ENCODE measurements at regions not wholly inside any gene's neighbourhood (a gene's known extent, or its start where the extent isn't known, plus 50 kb on each side); places are given as distances from the start of the nearest gene placed in this dataset.

DNA sequence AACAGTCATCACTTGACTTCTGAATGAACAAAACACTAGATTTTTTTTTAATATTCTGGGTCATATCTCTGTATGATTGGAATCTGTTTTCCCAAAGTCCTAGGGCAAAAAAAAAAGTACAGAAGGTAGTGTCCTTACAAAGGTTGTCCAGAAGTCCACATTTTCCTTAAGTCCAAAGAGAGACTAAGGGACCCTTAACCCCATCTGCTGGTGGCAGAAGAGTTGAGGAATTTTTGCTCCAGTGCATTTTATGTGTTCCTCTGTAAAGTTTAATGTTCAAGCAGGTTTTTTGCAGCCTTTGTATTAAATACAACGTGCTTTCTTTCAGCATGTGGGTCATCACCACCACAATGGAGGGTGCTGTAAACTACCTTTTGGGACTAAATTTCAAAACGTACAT is 215.9 kb downstream of the SP3 start:
- Histone ChIP-seq H3K79me2 (replicated peaks; ENCODE audit: insufficient read depth, low read length) (no peaks in the 10 kb centered on the region), H3F3A (ENCODE audit: insufficient read depth, low read length, poor library complexity, severe bottlenecking) (no peaks in the 10 kb centered on the region), H4K20me1 (ENCODE audit: insufficient read depth) (no peaks in the 10 kb centered on the region), H3K4me3 (ENCODE audit: low read length) (no peak overlapping the region), H3K27ac (ENCODE audit: low read length) (no peak overlapping the region), H3K4me2 (ENCODE audit: low read length) (no peak overlapping the region), H3K9me3 (ENCODE audit: low read length) (no peaks in the 10 kb centered on the region), H2AFZ (ENCODE audit: low read depth, low read length) (no peak overlapping the region), H3K27me3 (ENCODE audit: insufficient read depth, low read depth, low read length) (no peaks in the 10 kb centered on the region), H3K9ac (ENCODE audit: low read length) (no peak overlapping the region), H3K9me2 (ENCODE audit: insufficient read depth, low read length) (no peaks in the 10 kb centered on the region), H3K36me3 (ENCODE audit: insufficient read depth, low read length) (no peaks in the 10 kb centered on the region)
- TF ChIP-seq REST (IDR thresholded peaks at IDR 0.05; ENCODE audit: borderline replicate concordance): no peak
- TF ChIP-seq POLR2AphosphoS5 (IDR thresholded peaks at IDR 0.05): no peak
- TF ChIP-seq EP300 (conservative IDR thresholded peaks at IDR 0.05; ENCODE audit: poor library complexity, severe bottlenecking): no peak
- peak; percentile 22 for TF ChIP-seq RAD21 (conservative IDR thresholded peaks at IDR 0.05)
- TF ChIP-seq EZH2 (IDR thresholded peaks at IDR 0.05; ENCODE audit: borderline replicate concordance, insufficient read depth, low read length, poor library complexity, severe bottlenecking): no peak
- no peak for TF ChIP-seq MXI1 (conservative IDR thresholded peaks at IDR 0.05; ENCODE audit: poor library complexity, severe bottlenecking)
- TF ChIP-seq SMC3 (conservative IDR thresholded peaks at IDR 0.05; ENCODE audit: poor library complexity): peak; percentile 36
- no peak for TF ChIP-seq TAF1 (IDR thresholded peaks at IDR 0.05; ENCODE audit: low read depth)
- TF ChIP-seq, protein P1, sequence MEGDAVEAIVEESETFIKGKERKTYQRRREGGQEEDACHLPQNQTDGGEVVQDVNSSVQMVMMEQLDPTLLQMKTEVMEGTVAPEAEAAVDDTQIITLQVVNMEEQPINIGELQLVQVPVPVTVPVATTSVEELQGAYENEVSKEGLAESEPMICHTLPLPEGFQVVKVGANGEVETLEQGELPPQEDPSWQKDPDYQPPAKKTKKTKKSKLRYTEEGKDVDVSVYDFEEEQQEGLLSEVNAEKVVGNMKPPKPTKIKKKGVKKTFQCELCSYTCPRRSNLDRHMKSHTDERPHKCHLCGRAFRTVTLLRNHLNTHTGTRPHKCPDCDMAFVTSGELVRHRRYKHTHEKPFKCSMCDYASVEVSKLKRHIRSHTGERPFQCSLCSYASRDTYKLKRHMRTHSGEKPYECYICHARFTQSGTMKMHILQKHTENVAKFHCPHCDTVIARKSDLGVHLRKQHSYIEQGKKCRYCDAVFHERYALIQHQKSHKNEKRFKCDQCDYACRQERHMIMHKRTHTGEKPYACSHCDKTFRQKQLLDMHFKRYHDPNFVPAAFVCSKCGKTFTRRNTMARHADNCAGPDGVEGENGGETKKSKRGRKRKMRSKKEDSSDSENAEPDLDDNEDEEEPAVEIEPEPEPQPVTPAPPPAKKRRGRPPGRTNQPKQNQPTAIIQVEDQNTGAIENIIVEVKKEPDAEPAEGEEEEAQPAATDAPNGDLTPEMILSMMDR (IDR thresholded peaks at IDR 0.05; ENCODE audit: poor library complexity, severe bottlenecking): peak; percentile 32

DNA sequence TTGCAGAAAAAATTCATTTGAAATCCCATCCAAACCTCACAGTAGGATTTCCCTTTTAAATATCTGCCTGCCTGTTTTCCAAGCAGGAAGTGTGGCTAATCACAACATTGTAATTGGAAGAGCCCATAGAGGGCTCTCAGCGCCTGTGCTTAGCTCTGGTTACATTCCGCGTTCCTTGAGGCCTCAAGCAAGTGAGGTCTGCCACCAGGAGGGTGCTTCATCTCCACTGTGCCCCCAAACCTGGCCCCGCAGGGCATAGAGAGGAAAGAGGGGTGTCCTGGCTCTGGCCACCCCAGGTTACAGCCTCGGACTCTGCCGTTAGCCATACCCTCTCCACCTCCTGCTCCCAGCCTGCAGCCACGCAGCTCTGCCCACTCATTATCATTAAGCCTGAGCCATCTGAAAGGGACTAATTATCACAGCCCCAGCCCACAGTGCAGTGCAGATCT is 214.8 kb downstream of the SP3 start:
- Histone ChIP-seq H3K4me3 (ENCODE audit: low read length) (no peak overlapping the region), H3K36me3 (ENCODE audit: insufficient read depth, low read length) (no peaks in the 10 kb centered on the region), H3K79me2 (replicated peaks; ENCODE audit: insufficient read depth, low read length) (no peaks in the 10 kb centered on the region), H3K27me3 (ENCODE audit: insufficient read depth, low read depth, low read length) (no peaks in the 10 kb centered on the region), H3K9ac (ENCODE audit: low read length) (no peak overlapping the region), H3F3A (ENCODE audit: insufficient read depth, low read length, poor library complexity, severe bottlenecking) (no peaks in the 10 kb centered on the region), H3K4me2 (ENCODE audit: low read length) (no peak overlapping the region), H3K27ac (ENCODE audit: low read length) (no peak overlapping the region), H3K9me3 (ENCODE audit: low read length) (no peaks in the 10 kb centered on the region), H3K9me2 (ENCODE audit: insufficient read depth, low read length) (no peaks in the 10 kb centered on the region), H2AFZ (ENCODE audit: low read depth, low read length) (no peak overlapping the region), H4K20me1 (ENCODE audit: insufficient read depth) (no peaks in the 10 kb centered on the region)
- TF ChIP-seq RAD21 (conservative IDR thresholded peaks at IDR 0.05) (peak; percentile 36), REST (IDR thresholded peaks at IDR 0.05; ENCODE audit: borderline replicate concordance) (no peak)

All from neural cell (in vitro differentiated cells).